Activated T-helper 1 cell treated with Interleukin-2 at 50 U/mL for 16 hours (primary cell): ENCODE measurements at regions not wholly inside any gene's neighbourhood (a gene's known extent, or its start where the extent isn't known, plus 50 kb on each side); places are given as distances from the start of the nearest gene placed in this dataset.

Experiments used
- DNase-seq: peaks from one replicate; pipeline ENCODE4 v3.0.0-alpha.2; 2020; ENCODE audit warnings: low read depth

GRCh38 chr5:56459394-56460194 is 226.5 kb upstream of the ANKRD55 start:
- DNase-seq: no peak

- DNase-seq: no peak
Observed at GRCh38 chr5:56457887-56458812, 225.0 kb upstream of the ANKRD55 start.

GRCh38 chr5:56456002-56456401 is 222.9 kb upstream of the ANKRD55 start:
- no peak for DNase-seq

GRCh38 chr5:56455417-56455816 is 222.3 kb upstream of the ANKRD55 start:
- DNase-seq: no peak

- no peak for DNase-seq
Observed at GRCh38 chr5:56454219-56454862, 221.2 kb upstream of the ANKRD55 start.

- DNase-seq: no peak
Observed at GRCh38 chr5:56451742-56452141, 218.6 kb upstream of the ANKRD55 start.

- DNase-seq: no peak
Observed at GRCh38 chr5:56450766-56451165, 217.6 kb upstream of the ANKRD55 start.

- DNase-seq: no peak
Observed at GRCh38 chr5:56449071-56449640, 216.0 kb upstream of the ANKRD55 start.

GRCh38 chr5:56447656-56448055 is 214.5 kb upstream of the ANKRD55 start:
- no peak for DNase-seq

- DNase-seq: no peak
Observed at GRCh38 chr5:56447232-56447631, 214.1 kb upstream of the ANKRD55 start.

- DNase-seq: no peak
Observed at GRCh38 chr5:56446728-56447127, 213.6 kb upstream of the ANKRD55 start.

- no peak for DNase-seq
Observed at GRCh38 chr5:56443826-56444225, 210.7 kb upstream of the ANKRD55 start.

- DNase-seq: no peak
Observed at GRCh38 chr5:56440871-56441740, 208.0 kb upstream of the ANKRD55 start.

GRCh38 chr5:56434986-56435385 is 201.9 kb upstream of the ANKRD55 start:
- no peak for DNase-seq

GRCh38 chr5:56433039-56433617 is 200.0 kb upstream of the ANKRD55 start:
- no peak for DNase-seq

- DNase-seq: no peak
Observed at GRCh38 chr5:56432321-56432720, 199.2 kb upstream of the ANKRD55 start.

- no peak for DNase-seq
Observed at GRCh38 chr5:56430422-56430821, 197.3 kb upstream of the ANKRD55 start.

GRCh38 chr5:56429110-56429561 is 196.0 kb upstream of the ANKRD55 start:
- DNase-seq: no peak

- no peak for DNase-seq
Observed at GRCh38 chr5:56426693-56427092, 193.6 kb upstream of the ANKRD55 start.

GRCh38 chr5:56422076-56422762 is 189.1 kb upstream of the ANKRD55 start:
- DNase-seq: no peak
